ENCODE measurements at regions not wholly inside any gene's neighbourhood (a gene's known extent, or its start where the extent isn't known, plus 50 kb on each side); places are given as distances from the start of the nearest gene placed in this dataset.
"Not testable (repeated sequence)": the region's sequence is repeated elsewhere in the genome, so short reads cannot be mapped to it uniquely, and the experiment has no call there.

- H3K36me3 ChIP-seq (ENCODE audit: control insufficient read depth, insufficient read depth, low read length); H3K4me1 ChIP-seq (ENCODE audit: control insufficient read depth, insufficient read depth, low read length, poor library complexity, severe bottlenecking); H3K27ac ChIP-seq (ENCODE audit: low read depth, low read length, severe bottlenecking); H3K9me3 ChIP-seq (ENCODE audit: control insufficient read depth, low read length); H3K4me3 ChIP-seq (ENCODE audit: extremely low read depth, insufficient read depth, low read length, poor library complexity, severe bottlenecking): not testable (repeated sequence)
- no CpG with 5 or more reads among the region's 2 CpGs for WGBS, 2 experiments (ENCODE audit: insufficient coverage in 2 of 2)
Observed at GRCh38 chr9:67179185-67179584, 186.8 kb upstream of the SPATA31A3 start.

DNA sequence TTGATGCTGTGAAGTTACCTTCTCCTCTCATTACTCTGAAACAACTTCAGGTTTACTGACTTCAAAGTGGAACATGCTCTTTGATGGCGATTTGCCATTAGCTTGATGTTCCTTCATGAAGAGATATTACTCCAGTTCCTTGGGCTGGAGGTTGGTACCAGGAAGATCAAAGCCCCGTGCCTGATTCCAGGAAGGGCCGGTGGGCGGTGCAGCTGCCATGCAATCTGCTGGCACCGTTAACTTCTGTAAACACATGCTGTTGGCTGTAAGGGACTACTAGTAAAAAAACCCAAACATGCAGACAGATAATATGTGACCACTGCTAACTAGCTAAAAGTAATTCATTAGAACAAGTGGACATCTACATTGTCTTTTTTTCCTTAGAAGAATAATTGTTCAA is 182.8 kb upstream of the SPATA31A3 start:
- H3K4me1 ChIP-seq (ENCODE audit: control insufficient read depth, insufficient read depth, low read length, poor library complexity, severe bottlenecking); H3K36me3 ChIP-seq (ENCODE audit: control insufficient read depth, insufficient read depth, low read length); H3K27ac ChIP-seq (ENCODE audit: low read depth, low read length, severe bottlenecking); H3K4me3 ChIP-seq (ENCODE audit: extremely low read depth, insufficient read depth, low read length, poor library complexity, severe bottlenecking); H3K9me3 ChIP-seq (ENCODE audit: control insufficient read depth, low read length): not testable (repeated sequence)
- no CpG with 5 or more reads among the region's 5 CpGs for WGBS, 2 experiments (ENCODE audit: insufficient coverage in 2 of 2)

- not testable (repeated sequence) for H3K27ac ChIP-seq (ENCODE audit: low read depth, low read length, severe bottlenecking); H3K4me3 ChIP-seq (ENCODE audit: extremely low read depth, insufficient read depth, low read length, poor library complexity, severe bottlenecking); H3K4me1 ChIP-seq (ENCODE audit: control insufficient read depth, insufficient read depth, low read length, poor library complexity, severe bottlenecking); H3K9me3 ChIP-seq (ENCODE audit: control insufficient read depth, low read length); H3K36me3 ChIP-seq (ENCODE audit: control insufficient read depth, insufficient read depth, low read length)
- WGBS, 2 experiments (ENCODE audit: insufficient coverage in 2 of 2), result no CpG with 5 or more reads among the region's 3 CpGs
Observed at GRCh38 chr9:67171721-67172120, 179.4 kb upstream of the SPATA31A3 start.

- H3K27ac ChIP-seq (ENCODE audit: low read depth, low read length, severe bottlenecking); H3K4me3 ChIP-seq (ENCODE audit: extremely low read depth, insufficient read depth, low read length, poor library complexity, severe bottlenecking); H3K4me1 ChIP-seq (ENCODE audit: control insufficient read depth, insufficient read depth, low read length, poor library complexity, severe bottlenecking); H3K9me3 ChIP-seq (ENCODE audit: control insufficient read depth, low read length); H3K36me3 ChIP-seq (ENCODE audit: control insufficient read depth, insufficient read depth, low read length): not testable (repeated sequence)
- no CpG with 5 or more reads among the region's 4 CpGs for WGBS, 2 experiments (ENCODE audit: insufficient coverage in 2 of 2)
Observed at GRCh38 chr9:67168530-67169157, 176.3 kb upstream of the SPATA31A3 start.

GRCh38 chr9:67166335-67166734 is 174.0 kb upstream of the SPATA31A3 start:
- H3K4me1 ChIP-seq (ENCODE audit: control insufficient read depth, insufficient read depth, low read length, poor library complexity, severe bottlenecking); H3K9me3 ChIP-seq (ENCODE audit: control insufficient read depth, low read length); H3K27ac ChIP-seq (ENCODE audit: low read depth, low read length, severe bottlenecking); H3K4me3 ChIP-seq (ENCODE audit: extremely low read depth, insufficient read depth, low read length, poor library complexity, severe bottlenecking); H3K36me3 ChIP-seq (ENCODE audit: control insufficient read depth, insufficient read depth, low read length): not testable (repeated sequence)

DNA sequence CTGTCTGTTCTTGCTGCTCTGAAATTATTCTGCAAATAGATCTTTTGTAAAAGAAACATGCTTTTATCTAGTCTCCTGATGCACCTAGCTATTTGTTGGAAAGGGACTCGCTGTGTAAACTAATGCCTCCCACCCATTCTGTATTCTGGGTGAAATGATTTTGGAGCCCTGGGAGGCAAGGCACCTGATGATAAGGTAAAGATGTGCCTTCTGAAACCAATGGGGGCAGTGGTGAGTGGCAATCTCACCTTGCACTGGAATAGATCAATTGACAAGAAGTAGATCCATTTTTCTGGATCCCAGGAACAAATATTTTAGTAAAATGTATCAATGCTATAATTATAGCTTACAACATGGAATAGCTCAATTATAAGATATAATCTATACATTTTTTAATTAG is 170.5 kb upstream of the SPATA31A3 start:
- H3K9me3 ChIP-seq (ENCODE audit: control insufficient read depth, low read length); H3K4me3 ChIP-seq (ENCODE audit: extremely low read depth, insufficient read depth, low read length, poor library complexity, severe bottlenecking); H3K4me1 ChIP-seq (ENCODE audit: control insufficient read depth, insufficient read depth, low read length, poor library complexity, severe bottlenecking); H3K36me3 ChIP-seq (ENCODE audit: control insufficient read depth, insufficient read depth, low read length); H3K27ac ChIP-seq (ENCODE audit: low read depth, low read length, severe bottlenecking): not testable (repeated sequence)
- WGBS, 2 experiments (ENCODE audit: insufficient coverage in 2 of 2), result no CpG with 5 or more reads among the region's 1 CpG

DNA sequence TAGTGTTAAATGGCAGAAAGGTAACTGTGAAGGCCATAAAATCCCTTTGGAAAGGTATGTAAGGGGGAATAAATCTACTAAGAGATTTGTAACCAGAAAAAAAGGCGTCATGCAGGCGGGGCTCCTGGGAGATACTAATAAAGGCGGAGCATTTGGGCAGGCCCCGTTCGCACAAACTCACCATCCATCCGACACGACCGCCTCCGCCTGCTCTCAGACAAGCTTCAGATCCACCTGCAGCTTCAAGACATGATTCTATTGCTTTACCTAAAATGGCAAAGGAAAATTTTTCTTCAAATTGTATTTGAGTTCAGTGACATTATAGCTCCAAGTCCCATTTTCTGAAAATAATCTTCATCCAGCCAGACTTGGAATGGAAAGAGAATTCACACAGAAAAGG is 162.9 kb upstream of the SPATA31A3 start:
- H3K4me1 ChIP-seq (ENCODE audit: control insufficient read depth, insufficient read depth, low read length, poor library complexity, severe bottlenecking); H3K9me3 ChIP-seq (ENCODE audit: control insufficient read depth, low read length); H3K36me3 ChIP-seq (ENCODE audit: control insufficient read depth, insufficient read depth, low read length); H3K27ac ChIP-seq (ENCODE audit: low read depth, low read length, severe bottlenecking); H3K4me3 ChIP-seq (ENCODE audit: extremely low read depth, insufficient read depth, low read length, poor library complexity, severe bottlenecking): not testable (repeated sequence)
- no CpG with 5 or more reads among the region's 9 CpGs for WGBS, 2 experiments (ENCODE audit: insufficient coverage in 2 of 2)

DNA sequence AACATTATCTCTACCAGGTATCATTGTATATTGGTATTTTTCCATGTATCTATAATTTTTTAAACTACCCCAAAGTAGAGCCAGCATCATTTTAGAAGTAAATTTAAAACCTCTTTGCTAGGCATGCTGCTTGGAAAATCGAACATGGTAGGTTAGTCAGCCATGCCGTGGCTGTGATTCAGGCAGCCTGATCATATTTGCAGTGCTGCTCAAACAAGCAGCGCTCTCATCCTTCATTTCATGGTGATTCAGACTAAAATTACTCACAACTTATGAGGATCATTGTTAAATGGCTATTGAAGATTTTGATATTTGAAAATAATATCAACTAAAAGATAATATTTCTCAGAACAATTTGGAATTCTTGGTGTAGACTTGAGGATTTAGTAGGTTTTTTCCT is 161.2 kb upstream of the SPATA31A3 start:
- H3K36me3 ChIP-seq (ENCODE audit: control insufficient read depth, insufficient read depth, low read length); H3K4me3 ChIP-seq (ENCODE audit: extremely low read depth, insufficient read depth, low read length, poor library complexity, severe bottlenecking); H3K9me3 ChIP-seq (ENCODE audit: control insufficient read depth, low read length); H3K27ac ChIP-seq (ENCODE audit: low read depth, low read length, severe bottlenecking); H3K4me1 ChIP-seq (ENCODE audit: control insufficient read depth, insufficient read depth, low read length, poor library complexity, severe bottlenecking): not testable (repeated sequence)
- WGBS, 2 experiments (ENCODE audit: insufficient coverage in 2 of 2), result no CpG with 5 or more reads among the region's 3 CpGs

GRCh38 chr9:67142392-67143107 is 150.2 kb upstream of the SPATA31A3 start:
- no CpG with 5 or more reads among the region's 11 CpGs for WGBS, 2 experiments (ENCODE audit: insufficient coverage in 2 of 2)
- not testable (repeated sequence) for H3K36me3 ChIP-seq (ENCODE audit: control insufficient read depth, insufficient read depth, low read length); H3K4me3 ChIP-seq (ENCODE audit: extremely low read depth, insufficient read depth, low read length, poor library complexity, severe bottlenecking); H3K27ac ChIP-seq (ENCODE audit: low read depth, low read length, severe bottlenecking); H3K4me1 ChIP-seq (ENCODE audit: control insufficient read depth, insufficient read depth, low read length, poor library complexity, severe bottlenecking); H3K9me3 ChIP-seq (ENCODE audit: control insufficient read depth, low read length)

GRCh38 chr9:67136376-67136775 is 144.0 kb upstream of the SPATA31A3 start:
- not testable (repeated sequence) for H3K27ac ChIP-seq (ENCODE audit: low read depth, low read length, severe bottlenecking); H3K4me1 ChIP-seq (ENCODE audit: control insufficient read depth, insufficient read depth, low read length, poor library complexity, severe bottlenecking); H3K9me3 ChIP-seq (ENCODE audit: control insufficient read depth, low read length); H3K4me3 ChIP-seq (ENCODE audit: extremely low read depth, insufficient read depth, low read length, poor library complexity, severe bottlenecking); H3K36me3 ChIP-seq (ENCODE audit: control insufficient read depth, insufficient read depth, low read length)
- no CpG with 5 or more reads among the region's 2 CpGs for WGBS, 2 experiments (ENCODE audit: insufficient coverage in 2 of 2)

DNA sequence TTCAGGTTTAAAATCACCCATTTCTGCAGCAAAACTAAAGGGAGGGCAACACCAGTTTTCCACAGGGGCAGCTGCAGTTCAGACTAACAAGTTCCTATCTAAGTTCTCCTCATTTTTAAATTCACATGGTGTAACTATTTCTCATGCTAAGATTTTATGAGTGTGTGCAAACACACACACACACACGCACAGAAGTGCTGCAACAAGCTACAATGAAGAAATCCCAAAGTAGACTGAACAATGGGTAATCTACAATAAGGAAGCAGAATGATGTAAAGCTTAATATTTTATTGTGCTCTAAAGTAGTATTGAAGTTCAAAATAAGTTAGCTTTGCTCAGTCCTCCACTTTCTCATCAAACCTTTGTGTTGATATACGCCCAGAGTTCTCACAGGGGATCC is 140.8 kb upstream of the SPATA31A3 start:
- not testable (repeated sequence) for H3K36me3 ChIP-seq (ENCODE audit: control insufficient read depth, insufficient read depth, low read length); H3K4me1 ChIP-seq (ENCODE audit: control insufficient read depth, insufficient read depth, low read length, poor library complexity, severe bottlenecking); H3K9me3 ChIP-seq (ENCODE audit: control insufficient read depth, low read length); H3K27ac ChIP-seq (ENCODE audit: low read depth, low read length, severe bottlenecking); H3K4me3 ChIP-seq (ENCODE audit: extremely low read depth, insufficient read depth, low read length, poor library complexity, severe bottlenecking)
- WGBS, 2 experiments (ENCODE audit: insufficient coverage in 2 of 2), result no CpG with 5 or more reads among the region's 2 CpGs
